Activated naive CD8-positive, alpha-beta T cell treated with anti-CD3 and anti-CD28 coated beads for 36 hours (primary cell): ENCODE measurements at regions not wholly inside any gene's neighbourhood (a gene's known extent, or its start where the extent isn't known, plus 50 kb on each side); places are given as distances from the start of the nearest gene placed in this dataset.

ENCODE experiments used
- DNase-seq: peaks from one replicate; pipeline ENCODE4 v3.0.0; 2021
- H3K27ac Mint-ChIP-seq: one replicate; pipeline ENCODE4 v1.8.0; 2022; ENCODE audit warnings: mild to moderate bottlenecking, moderate library complexity, mixed read lengths
- H3K27me3 Mint-ChIP-seq: one replicate; pipeline ENCODE4 v1.8.0; 2022; ENCODE audit warnings: mild to moderate bottlenecking, mixed read lengths
- H3K36me3 Mint-ChIP-seq: one replicate; pipeline ENCODE4 v1.8.0; 2021; ENCODE audit warnings: mild to moderate bottlenecking, mixed read lengths
- H3K4me1 Mint-ChIP-seq: one replicate; pipeline ENCODE4 v1.8.0; 2021; ENCODE audit warnings: mixed read lengths
- H3K4me3 Mint-ChIP-seq: one replicate; pipeline ENCODE4 v1.8.0; 2022; ENCODE audit warnings: mild to moderate bottlenecking, moderate library complexity, mixed read lengths
- H3K9me3 Mint-ChIP-seq: one replicate; pipeline ENCODE4 v1.8.0; 2022; ENCODE audit warnings: mixed read lengths

DNA sequence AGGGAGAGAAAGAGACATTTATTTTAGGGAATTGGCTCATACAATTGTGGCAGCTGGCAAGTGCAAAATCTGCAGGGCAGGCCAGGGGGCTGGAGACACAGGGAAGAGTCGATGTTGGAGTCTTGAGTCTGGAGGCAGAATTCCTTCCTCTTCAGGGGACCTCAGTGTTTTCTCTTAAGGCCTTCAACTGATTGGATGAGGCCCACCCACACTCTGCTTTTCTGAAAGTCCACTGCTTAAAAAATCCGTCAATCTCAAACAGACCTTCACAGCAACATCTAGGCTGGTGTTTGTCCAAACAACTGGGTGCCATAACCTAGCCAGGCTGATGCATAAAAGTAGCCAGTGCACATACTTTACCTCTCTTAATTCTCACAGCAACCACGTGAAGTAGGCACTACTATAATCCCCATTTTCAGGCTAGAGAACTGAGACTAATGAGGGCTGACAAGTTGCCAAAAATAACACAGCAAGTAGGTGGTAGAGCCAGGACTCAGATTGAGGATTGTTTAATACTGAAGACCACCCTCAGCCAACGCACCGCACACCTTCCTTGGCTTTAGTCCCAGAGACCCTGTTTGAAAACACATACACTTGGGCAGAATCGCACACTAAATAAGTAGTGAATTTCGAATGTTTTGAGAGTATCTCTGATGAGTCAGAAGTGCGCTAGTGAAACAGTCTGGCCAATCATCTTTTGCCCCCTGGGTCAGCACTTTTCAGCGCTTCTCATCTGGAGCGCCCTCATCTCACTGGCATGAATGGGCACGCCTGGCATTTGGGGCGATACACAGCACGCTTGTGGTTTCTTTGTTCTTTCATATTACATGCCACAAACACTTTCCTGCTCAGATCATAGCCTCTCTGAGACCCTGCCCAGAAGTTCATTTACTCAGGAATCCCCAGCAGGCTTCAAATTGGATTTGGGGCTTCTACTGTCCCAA is 591.4 kb downstream of the CCDC171 start:
- Mint-ChIP-seq H3K36me3 (peaks cover 3% of the 10 kb centered on the region), H3K27ac (no peak overlapping the region), H3K4me1 (peaks cover 9% of the 10 kb centered on the region), H3K9me3 (peaks cover 1% of the 10 kb centered on the region), H3K27me3 (no peaks in the 10 kb centered on the region), H3K4me3 (no peak overlapping the region)
- no peak for DNase-seq

DNA sequence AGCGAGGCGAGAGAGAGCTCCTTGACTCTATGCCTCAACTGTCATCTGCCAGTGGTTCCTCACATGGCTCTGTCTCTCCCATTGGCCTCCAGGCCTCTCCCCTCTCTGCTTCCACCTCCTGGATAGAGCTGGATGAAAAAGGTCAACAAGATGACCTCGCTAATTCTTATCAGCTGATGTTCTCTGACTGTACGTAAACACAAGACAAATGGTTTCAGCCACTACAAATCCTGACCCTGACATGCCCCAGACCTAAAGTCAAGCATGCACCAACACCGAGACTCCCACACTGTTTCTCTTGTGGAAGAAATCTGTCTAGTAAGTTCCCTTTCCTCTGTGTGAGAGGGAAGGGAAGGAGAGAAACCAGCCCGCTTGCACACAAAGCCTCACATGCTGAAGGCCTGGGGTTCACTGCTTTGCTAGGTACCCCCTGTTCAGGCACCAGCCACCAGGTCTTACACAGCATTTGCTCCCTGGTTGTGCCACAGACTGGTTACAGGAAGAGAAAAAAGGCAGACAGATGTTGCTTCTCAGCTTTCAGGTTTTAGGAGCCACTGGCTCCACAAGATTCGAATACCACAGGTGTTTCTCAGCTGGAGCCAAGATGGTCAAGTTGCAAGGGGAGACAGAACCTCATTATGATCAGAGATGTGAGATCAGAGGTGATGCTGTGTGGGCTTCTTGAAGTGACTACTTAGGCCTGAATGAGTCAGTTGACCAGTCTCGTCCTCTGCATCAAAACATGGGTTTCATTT is 592.5 kb downstream of the CCDC171 start:
- no peak for DNase-seq
- peaks cover 3% of the 10 kb centered on the region for H3K36me3 Mint-ChIP-seq
- peaks cover 1% of the 10 kb centered on the region for H3K9me3 Mint-ChIP-seq
- no peaks in the 10 kb centered on the region for H3K27me3 Mint-ChIP-seq
- H3K4me3 Mint-ChIP-seq, result no peak overlapping the region
- H3K4me1 Mint-ChIP-seq, result peaks cover 9% of the 10 kb centered on the region
- no peak overlapping the region for H3K27ac Mint-ChIP-seq

DNA sequence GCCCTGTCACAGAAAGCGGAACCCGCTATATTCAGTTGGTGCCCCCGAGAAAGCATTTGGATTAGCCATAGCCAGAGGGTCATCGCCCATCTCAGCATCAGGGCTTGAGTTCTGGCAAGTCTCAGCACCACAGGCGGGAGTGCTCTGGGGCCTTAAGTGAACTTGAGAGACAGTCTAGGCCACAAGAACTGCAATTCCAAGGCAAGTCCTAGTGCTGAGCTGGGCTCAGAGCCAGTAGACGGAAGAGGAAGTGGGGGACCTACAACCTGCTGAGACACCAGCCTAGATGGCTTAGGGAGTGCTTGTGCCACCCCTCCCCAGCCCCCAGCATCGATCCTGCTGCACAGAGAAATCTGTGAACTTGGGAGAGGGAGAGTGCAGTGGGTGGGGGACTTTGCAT is 594.9 kb downstream of the CCDC171 start:
- Mint-ChIP-seq H3K27me3 (no peaks in the 10 kb centered on the region), H3K4me3 (no peak overlapping the region), H3K9me3 (peaks cover 1% of the 10 kb centered on the region), H3K4me1 (peaks cover 21% of the 10 kb centered on the region), H3K36me3 (peaks cover 3% of the 10 kb centered on the region), H3K27ac (no peak overlapping the region)
- no peak for DNase-seq

DNA sequence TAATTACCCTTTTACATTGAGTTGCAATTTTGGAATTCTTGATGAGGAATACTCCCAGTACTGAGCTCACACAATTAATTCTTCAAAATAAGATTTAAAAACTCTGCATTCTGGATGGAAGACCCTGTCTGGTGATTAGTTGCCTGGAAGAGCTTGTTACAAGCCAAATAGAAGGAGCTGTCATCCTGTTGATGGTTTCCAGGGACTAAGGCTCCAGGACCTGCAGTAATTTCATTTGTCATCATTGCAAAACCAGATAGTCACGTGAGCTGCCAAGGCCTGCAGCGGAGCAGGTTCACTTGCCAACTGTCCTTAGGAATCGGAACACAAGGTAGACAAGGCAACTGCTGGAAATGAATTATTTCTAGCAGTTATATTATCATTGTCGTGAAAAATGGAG is 597.7 kb downstream of the CCDC171 start:
- peaks cover 4% of the 10 kb centered on the region for H3K36me3 Mint-ChIP-seq
- H3K4me3 Mint-ChIP-seq, result no peak overlapping the region
- H3K4me1 Mint-ChIP-seq, result peaks cover 30% of the 10 kb centered on the region

DNA sequence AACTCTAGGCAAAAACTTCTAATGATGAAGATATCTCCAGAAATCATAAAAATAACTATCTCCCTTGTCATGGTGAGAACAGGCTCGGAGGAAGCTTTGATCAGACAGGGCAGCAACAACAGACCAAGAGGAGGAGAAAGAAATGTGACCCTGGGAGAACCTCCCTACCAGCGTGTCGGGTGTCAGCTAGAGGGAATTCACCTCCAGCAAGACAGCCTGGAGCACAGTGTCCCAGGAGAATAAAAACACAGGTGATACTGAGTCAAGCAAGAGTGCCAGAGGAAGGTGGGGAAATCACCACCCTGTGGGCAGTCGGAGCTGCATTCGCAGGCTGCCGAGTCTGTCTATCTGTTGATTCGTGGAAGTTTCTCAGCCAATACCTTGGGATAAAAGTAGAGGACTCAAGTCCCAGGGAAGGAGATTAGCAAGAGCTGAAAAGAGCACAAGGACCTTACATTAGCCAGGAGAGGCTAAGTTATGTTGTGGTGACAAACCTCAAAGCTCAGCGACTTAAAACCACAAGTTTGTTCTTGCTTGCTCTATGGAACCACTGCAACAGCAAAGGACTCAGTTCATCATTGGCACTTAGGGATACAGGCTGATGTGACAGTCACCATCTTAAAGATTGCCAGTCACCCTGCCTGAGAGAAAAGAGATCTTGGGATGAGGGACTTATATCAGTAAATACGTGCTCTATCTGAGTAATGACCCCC is 598.3 kb downstream of the CCDC171 start:
- no peak overlapping the region for H3K4me3 Mint-ChIP-seq
- peaks cover 3% of the 10 kb centered on the region for H3K9me3 Mint-ChIP-seq
- H3K27me3 Mint-ChIP-seq, result no peaks in the 10 kb centered on the region
- peaks cover 30% of the 10 kb centered on the region for H3K4me1 Mint-ChIP-seq
- H3K27ac Mint-ChIP-seq, result peak overlapping the region; percentile 79
- no peak for DNase-seq
- H3K36me3 Mint-ChIP-seq, result peaks cover 6% of the 10 kb centered on the region

More for the DNA sequence above, 597.7 kb downstream of the CCDC171 start:
- no peak for DNase-seq
- no peaks in the 10 kb centered on the region for H3K27me3 Mint-ChIP-seq
- no peak overlapping the region for H3K27ac Mint-ChIP-seq
- peaks cover 1% of the 10 kb centered on the region for H3K9me3 Mint-ChIP-seq

DNA sequence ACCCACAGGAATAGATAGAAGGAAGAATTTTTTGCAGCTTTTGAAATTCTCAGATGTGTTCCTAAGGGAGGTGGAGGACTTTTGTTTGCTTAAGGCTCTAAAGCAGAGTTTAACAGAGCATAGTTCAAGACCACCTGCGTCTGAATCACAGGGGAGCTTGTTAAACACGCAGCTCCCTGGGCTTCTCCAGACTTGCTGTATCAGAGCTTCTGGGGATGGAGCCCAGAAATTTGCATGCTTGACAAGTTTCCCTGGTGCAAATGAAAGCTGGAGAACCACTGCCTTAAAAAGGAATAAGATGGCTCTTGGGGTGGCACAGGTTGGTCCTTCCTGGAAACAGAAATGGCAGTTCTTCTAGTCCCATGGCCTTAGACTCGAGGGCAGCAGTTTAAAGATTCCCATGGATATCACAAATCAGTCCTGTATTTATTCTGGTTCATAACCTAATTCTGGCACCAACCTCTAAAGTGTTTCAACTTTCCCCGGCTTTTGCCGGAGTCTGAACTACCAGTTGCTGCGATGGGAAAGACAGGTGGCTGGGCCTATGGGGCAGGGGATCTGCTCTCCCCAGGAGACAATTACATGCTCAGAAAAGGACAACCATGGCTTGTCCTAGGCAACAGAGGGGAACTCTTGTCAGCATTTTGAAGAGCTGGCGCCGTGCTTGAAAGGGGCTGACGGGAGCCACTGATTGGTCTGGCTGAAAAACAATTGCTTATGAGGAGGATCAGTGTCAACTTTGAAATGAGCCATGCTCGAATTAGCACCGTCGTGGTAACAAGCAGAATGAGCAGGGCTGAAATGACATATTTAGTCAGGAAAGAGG is 599.6 kb downstream of the CCDC171 start:
- Mint-ChIP-seq H3K36me3 (peaks cover 6% of the 10 kb centered on the region), H3K27me3 (no peaks in the 10 kb centered on the region), H3K9me3 (peaks cover 3% of the 10 kb centered on the region), H3K4me3 (no peak overlapping the region), H3K27ac (no peak overlapping the region), H3K4me1 (peaks cover 33% of the 10 kb centered on the region)
- DNase-seq, result no peak

DNA sequence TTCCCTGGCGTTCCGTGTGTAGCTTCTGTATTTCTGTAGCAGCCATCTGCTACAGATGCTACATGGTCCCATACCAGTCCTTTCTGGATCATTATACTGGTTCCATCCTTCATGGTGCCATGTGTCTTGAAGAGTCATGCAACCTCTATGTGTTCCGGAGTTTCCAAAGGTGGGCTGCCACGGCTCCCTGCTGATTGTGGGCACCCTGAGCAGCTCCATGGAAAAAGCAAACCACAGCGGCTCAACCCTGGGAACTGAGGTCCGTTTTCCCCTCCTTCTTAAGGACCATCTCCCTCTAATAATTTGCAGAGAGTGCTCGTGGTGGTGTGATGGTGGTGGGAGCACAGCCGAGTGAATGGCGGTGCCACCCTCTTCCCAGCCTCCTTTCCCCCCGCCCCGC is 600.4 kb downstream of the CCDC171 start:
- H3K27me3 Mint-ChIP-seq, result no peaks in the 10 kb centered on the region

DNA sequence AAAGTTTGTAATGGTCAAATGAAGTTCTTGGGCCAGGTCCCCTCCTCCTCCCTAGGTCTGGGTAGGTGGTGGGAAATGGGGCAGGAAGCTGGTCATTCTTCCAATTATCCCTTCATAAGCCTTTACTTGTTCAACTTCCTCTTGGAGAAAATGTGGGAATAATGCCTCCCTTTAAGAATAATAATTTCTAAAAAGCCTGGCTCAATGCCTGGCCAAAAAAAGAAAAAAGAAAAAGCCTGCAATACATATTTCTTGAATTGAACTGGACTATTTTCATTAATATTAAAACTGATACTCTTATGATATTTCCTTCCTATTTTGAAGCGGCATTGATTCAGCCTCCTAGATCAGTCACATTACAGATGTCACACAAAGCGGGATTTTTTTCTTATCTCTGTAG is 600.9 kb downstream of the CCDC171 start:
- Mint-ChIP-seq H3K27ac (peak overlapping the region; percentile 93), H3K9me3 (peaks cover 3% of the 10 kb centered on the region), H3K4me3 (peak overlapping the region; percentile 30), H3K4me1 (peaks cover 33% of the 10 kb centered on the region), H3K36me3 (peaks cover 6% of the 10 kb centered on the region), H3K27me3 (no peaks in the 10 kb centered on the region)
- no peak for DNase-seq

More for the DNA sequence above, 600.4 kb downstream of the CCDC171 start:
- peak overlapping the region; percentile 93 for H3K27ac Mint-ChIP-seq
- peaks cover 33% of the 10 kb centered on the region for H3K4me1 Mint-ChIP-seq
- H3K4me3 Mint-ChIP-seq, result no peak overlapping the region
- H3K9me3 Mint-ChIP-seq, result peaks cover 3% of the 10 kb centered on the region
- peaks cover 6% of the 10 kb centered on the region for H3K36me3 Mint-ChIP-seq
- DNase-seq, result no peak

DNA sequence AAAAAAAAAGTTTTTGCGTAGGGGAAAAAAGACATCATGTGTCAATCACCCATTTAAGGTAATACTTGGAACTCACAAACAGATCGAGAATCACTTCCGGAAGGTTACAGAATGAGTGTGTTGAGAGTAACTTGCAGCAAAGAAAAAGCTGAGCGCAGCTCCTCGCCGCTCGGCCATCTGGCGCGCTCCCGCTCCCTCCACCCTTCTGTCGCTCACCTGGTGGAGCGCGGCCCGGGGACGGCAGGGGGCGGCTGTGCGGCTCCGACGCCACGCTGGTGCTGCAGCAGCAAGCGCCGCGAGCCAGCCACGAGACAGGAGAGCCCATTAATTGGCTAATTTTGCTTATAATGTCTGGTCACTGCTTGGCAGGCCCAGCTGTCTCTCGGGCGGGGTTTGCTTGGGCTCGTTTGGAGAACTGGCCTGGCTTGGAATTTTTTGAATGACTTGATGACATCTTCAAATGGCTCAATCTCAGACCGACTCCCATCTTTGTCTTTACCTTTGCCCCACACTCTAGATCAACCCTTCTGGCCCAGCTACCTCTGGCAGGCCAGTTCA is 601.8 kb downstream of the CCDC171 start:
- peaks cover 2% of the 10 kb centered on the region for H3K9me3 Mint-ChIP-seq
- peak overlapping the region; percentile 61 for H3K4me3 Mint-ChIP-seq
- peaks cover 3% of the 10 kb centered on the region for H3K36me3 Mint-ChIP-seq
- H3K27me3 Mint-ChIP-seq, result no peaks in the 10 kb centered on the region
- peak overlapping the region; percentile 93 for H3K27ac Mint-ChIP-seq
- DNase-seq, result peak; percentile 85
- peaks cover 33% of the 10 kb centered on the region for H3K4me1 Mint-ChIP-seq

DNA sequence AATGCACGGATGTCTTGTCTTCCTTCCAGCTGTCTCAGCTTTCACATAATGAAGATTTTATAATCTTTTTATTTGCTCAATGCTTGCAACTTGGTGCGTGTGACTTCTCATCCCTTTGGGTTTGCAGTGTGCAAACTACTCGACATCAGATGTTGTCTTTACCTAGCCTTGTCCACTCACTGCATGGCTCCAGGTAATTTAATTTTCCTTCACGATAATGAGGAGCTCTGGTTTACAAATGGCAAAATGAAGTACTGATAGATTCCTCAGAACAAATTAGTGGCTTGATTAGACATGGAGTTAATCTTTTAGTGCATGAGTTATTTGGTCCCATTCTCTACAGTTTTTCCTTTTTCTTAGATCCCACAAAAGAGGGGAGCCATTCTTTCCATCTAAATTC is 603.0 kb downstream of the CCDC171 start:
- no peak for DNase-seq
- Mint-ChIP-seq H3K9me3 (peaks cover 2% of the 10 kb centered on the region), H3K27ac (peak overlapping the region; percentile 85), H3K4me1 (peaks cover 29% of the 10 kb centered on the region), H3K27me3 (no peaks in the 10 kb centered on the region), H3K4me3 (no peak overlapping the region), H3K36me3 (peaks cover 3% of the 10 kb centered on the region)

DNA sequence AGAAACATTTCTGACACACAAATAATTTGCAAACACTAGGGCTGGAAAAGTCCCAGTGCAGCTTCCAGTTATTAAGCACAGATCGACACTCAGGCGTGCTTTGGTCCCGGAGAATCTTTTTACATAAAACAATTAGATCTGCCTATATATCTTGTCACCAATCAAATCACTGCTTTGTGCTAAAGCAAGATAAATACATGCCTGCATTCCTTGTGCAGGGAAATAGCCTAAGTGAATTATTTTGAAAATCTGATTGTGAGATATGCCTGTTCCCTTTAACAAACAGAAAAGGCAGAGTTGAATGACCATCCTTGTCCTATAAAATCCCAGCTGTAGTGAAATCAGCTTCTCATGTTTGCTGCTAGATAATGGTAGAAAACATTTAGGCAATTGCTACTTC is 604.4 kb downstream of the CCDC171 start:
- H3K36me3 Mint-ChIP-seq, result peaks cover 3% of the 10 kb centered on the region
- no peak for DNase-seq
- peaks cover 2% of the 10 kb centered on the region for H3K9me3 Mint-ChIP-seq
- no peak overlapping the region for H3K27ac Mint-ChIP-seq
- no peak overlapping the region for H3K4me3 Mint-ChIP-seq
- H3K4me1 Mint-ChIP-seq, result peaks cover 21% of the 10 kb centered on the region
- H3K27me3 Mint-ChIP-seq, result no peaks in the 10 kb centered on the region

DNA sequence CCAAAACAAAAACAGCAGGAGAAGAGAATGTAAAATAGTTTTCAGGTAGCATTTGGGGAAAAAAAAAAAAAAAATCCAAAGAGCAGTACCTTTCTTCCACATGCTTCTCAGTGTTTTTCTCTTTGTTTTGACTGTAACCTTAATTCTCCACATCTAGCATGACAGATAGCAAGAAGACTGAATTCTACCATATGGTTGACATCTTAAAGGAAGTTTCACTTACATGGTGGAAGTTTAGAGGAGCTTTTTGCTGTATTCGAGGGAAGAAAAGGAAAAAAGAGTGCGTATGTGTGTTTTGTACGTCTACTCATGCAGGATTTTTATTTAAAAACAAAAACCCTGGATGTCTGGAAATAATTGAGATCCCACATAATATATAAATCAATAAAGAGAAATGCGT is 604.8 kb downstream of the CCDC171 start:
- no peak for DNase-seq
- peaks cover 3% of the 10 kb centered on the region for H3K36me3 Mint-ChIP-seq
- H3K27me3 Mint-ChIP-seq, result no peaks in the 10 kb centered on the region
- H3K4me1 Mint-ChIP-seq, result peaks cover 21% of the 10 kb centered on the region
- H3K27ac Mint-ChIP-seq, result no peak overlapping the region
- H3K4me3 Mint-ChIP-seq, result no peak overlapping the region
- H3K9me3 Mint-ChIP-seq, result peaks cover 2% of the 10 kb centered on the region

DNA sequence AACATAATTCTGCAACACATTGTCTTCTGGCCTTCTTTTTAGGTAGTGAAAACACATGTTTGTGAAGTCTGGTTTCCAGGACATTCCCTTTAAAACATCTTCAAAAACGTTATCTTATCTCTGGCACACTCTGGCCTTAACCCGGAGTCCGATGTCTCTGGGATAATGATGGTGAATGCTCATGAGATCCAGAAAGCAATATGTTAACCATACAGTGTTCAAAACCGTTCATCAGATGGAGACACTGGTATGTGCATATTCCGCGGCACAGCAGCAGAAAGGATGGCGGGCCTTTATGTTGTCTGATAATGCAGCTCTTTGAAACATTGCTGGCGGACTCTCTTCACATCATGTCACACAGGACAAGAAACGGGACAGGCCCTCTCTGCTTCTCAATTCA is 605.2 kb downstream of the CCDC171 start:
- H3K36me3 Mint-ChIP-seq, result peaks cover 3% of the 10 kb centered on the region
- H3K27ac Mint-ChIP-seq, result no peak overlapping the region
- H3K27me3 Mint-ChIP-seq, result no peaks in the 10 kb centered on the region
- no peak overlapping the region for H3K4me3 Mint-ChIP-seq
- peaks cover 2% of the 10 kb centered on the region for H3K9me3 Mint-ChIP-seq
- DNase-seq, result no peak
- peaks cover 21% of the 10 kb centered on the region for H3K4me1 Mint-ChIP-seq

DNA sequence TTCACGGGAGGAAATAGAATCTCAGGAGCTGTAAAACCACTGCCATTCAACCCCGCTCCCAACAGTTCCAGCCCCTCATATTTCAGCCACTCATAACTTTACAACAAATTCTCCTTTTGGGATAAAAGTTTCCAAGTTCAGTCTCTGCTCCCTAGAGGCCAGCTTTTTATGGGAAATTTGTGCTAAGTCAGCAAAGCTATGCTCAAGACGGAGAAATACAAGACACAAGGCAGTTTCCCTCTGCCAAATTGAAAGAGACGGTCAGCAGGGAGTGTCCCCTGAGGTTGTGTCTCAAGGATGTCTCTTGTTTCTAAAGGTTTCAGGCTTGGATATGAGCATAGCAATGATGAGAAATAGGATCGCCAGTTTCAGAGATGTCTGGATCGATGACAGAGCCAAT is 608.6 kb downstream of the CCDC171 start:
- peaks cover 3% of the 10 kb centered on the region for H3K4me1 Mint-ChIP-seq
- H3K4me3 Mint-ChIP-seq, result no peak overlapping the region
- H3K36me3 Mint-ChIP-seq, result no peaks in the 10 kb centered on the region
- no peak overlapping the region for H3K27ac Mint-ChIP-seq
- no peaks in the 10 kb centered on the region for H3K9me3 Mint-ChIP-seq
- H3K27me3 Mint-ChIP-seq, result no peaks in the 10 kb centered on the region
- no peak for DNase-seq
